Neural cell (in vitro differentiated cells): ENCODE measurements at regions not wholly inside any gene's neighbourhood (a gene's known extent, or its start where the extent isn't known, plus 50 kb on each side); places are given as distances from the start of the nearest gene placed in this dataset.
"Not testable (repeated sequence)": the region's sequence is repeated elsewhere in the genome, so short reads cannot be mapped to it uniquely, and the experiment has no call there.

Source experiments
- H2AFZ ChIP-seq: fragments of 200-600, 300-800 bp; sonication (generic), shearing (Covaris generic); 2 replicates; pipeline ENCODE4 v1.6.0; 2014; ENCODE audit warnings: low read depth, mild to moderate bottlenecking, antibody characterized with exemption, low read length, moderate library complexity
- H3F3A ChIP-seq: fragments of 200-600 bp; shearing (Covaris generic); 2 replicates; pipeline ENCODE4 v1.6.1; 2016; ENCODE audit warnings: mild to moderate bottlenecking, moderate library complexity, mixed read lengths, antibody characterized with exemption, low read length; ENCODE audit not compliant: insufficient read depth, poor library complexity, severe bottlenecking
- H3K27ac ChIP-seq: fragments of 200-600, 300-800 bp; sonication (generic), shearing (Covaris generic); 2 replicates; pipeline ENCODE4 v1.5.1; 2014; ENCODE audit warnings: mild to moderate bottlenecking, low read length, moderate library complexity
- H3K27me3 ChIP-seq: fragments of 300-800, 200-600 bp; sonication (generic), shearing (Covaris generic); 2 replicates; pipeline ENCODE4 v1.6.0; 2014; ENCODE audit warnings: mild to moderate bottlenecking, low read depth, low read length, moderate library complexity; ENCODE audit not compliant: insufficient read depth
- H3K36me3 ChIP-seq: fragments of 300-800, 200-600 bp; sonication (generic), shearing (Covaris generic); 2 replicates; pipeline ENCODE4 v1.5.1; 2014; ENCODE audit warnings: mild to moderate bottlenecking, antibody characterized with exemption, low read length, moderate library complexity; ENCODE audit not compliant: insufficient read depth
- H3K4me2 ChIP-seq: fragments of 300-800, 200-600 bp; sonication (generic), shearing (Covaris generic); 2 replicates; pipeline ENCODE4 v1.6.0; 2014; ENCODE audit warnings: mild to moderate bottlenecking, low read length
- H3K4me3 ChIP-seq: fragments of 300-800, 200-600 bp; sonication (generic), shearing (Covaris generic); 2 replicates; pipeline ENCODE4 v1.5.1; 2014; ENCODE audit warnings: mild to moderate bottlenecking, low read length, moderate library complexity
- H3K79me2 ChIP-seq: fragments of 200-600 bp; shearing (Covaris generic); replicated peaks from 2 replicates; pipeline ENCODE4 v1.6.0; 2014; ENCODE audit warnings: mild to moderate bottlenecking, low read length, moderate library complexity; ENCODE audit not compliant: insufficient read depth
- H3K9ac ChIP-seq: fragments of 300-800, 200-600 bp; sonication (generic), shearing (Covaris generic); 2 replicates; pipeline ENCODE4 v1.6.1; 2016; ENCODE audit warnings: mild to moderate bottlenecking, low read length, mixed read lengths
- H3K9me2 ChIP-seq: fragments of 200-600 bp; shearing (Covaris generic); 2 replicates; pipeline ENCODE4 v1.6.1; 2016; ENCODE audit warnings: mild to moderate bottlenecking, low read length, mixed read lengths; ENCODE audit not compliant: insufficient read depth
- H3K9me3 ChIP-seq: fragments of 200-600, 300-800 bp; sonication (generic), shearing (Covaris generic); 2 replicates; pipeline ENCODE4 v1.6.1; 2016; ENCODE audit warnings: mild to moderate bottlenecking, mixed run types, low read length, moderate library complexity, mixed read lengths
- H4K20me1 ChIP-seq: fragments of 200-600 bp; shearing (Covaris generic); 2 replicates; pipeline ENCODE4 v1.6.1; 2016; ENCODE audit warnings: mild to moderate bottlenecking, mixed run types; ENCODE audit not compliant: insufficient read depth
- EP300 ChIP-seq: fragments of 450-650 bp; conservative IDR thresholded peaks from 2 replicates; pipeline ENCODE4 v1.6.1; 2014; ENCODE audit warnings: antibody characterized with exemption, mild to moderate bottlenecking, moderate library complexity; ENCODE audit not compliant: poor library complexity, severe bottlenecking
- EZH2 ChIP-seq: fragments of 200-600, 300-800 bp; shearing (Covaris generic), sonication (generic); IDR thresholded peaks from 2 replicates; pipeline ENCODE4 v1.6.1; 2014; ENCODE audit warnings: antibody characterized with exemption, low read length, borderline replicate concordance, mild to moderate bottlenecking; ENCODE audit not compliant: insufficient read depth, poor library complexity, severe bottlenecking
- MXI1 ChIP-seq: fragments of 450-650 bp; conservative IDR thresholded peaks from 2 replicates; pipeline ENCODE4 v1.6.1; 2014; ENCODE audit warnings: antibody characterized with exemption, mild to moderate bottlenecking; ENCODE audit not compliant: poor library complexity, severe bottlenecking
- POLR2AphosphoS5 ChIP-seq: IDR thresholded peaks from 2 replicates; pipeline ENCODE4 v1.6.1; 2012
- RAD21 ChIP-seq: fragments of 450-650 bp; conservative IDR thresholded peaks from 2 replicates; pipeline ENCODE4 v1.6.1; 2014; ENCODE audit warnings: antibody characterized with exemption, mild to moderate bottlenecking, moderate library complexity
- SMC3 ChIP-seq: fragments of 450-650 bp; conservative IDR thresholded peaks from 2 replicates; pipeline ENCODE4 v1.6.1; 2014; ENCODE audit warnings: antibody characterized with exemption, mild to moderate bottlenecking, moderate library complexity; ENCODE audit not compliant: poor library complexity
- TAF1 ChIP-seq: IDR thresholded peaks from 2 replicates; pipeline ENCODE4 v1.6.1; 2012; ENCODE audit warnings: low read depth
- TF ChIP-seq, protein P1 (sequence below): fragments of 450-650 bp; IDR thresholded peaks from 2 replicates; pipeline ENCODE4 v1.5.1; 2014; ENCODE audit warnings: antibody characterized with exemption, mild to moderate bottlenecking, moderate library complexity; ENCODE audit not compliant: poor library complexity, severe bottlenecking
- TF ChIP-seq, protein P2 (sequence below): IDR thresholded peaks from 2 replicates; pipeline ENCODE4 v1.6.1; 2012; ENCODE audit warnings: borderline replicate concordance

DNA sequence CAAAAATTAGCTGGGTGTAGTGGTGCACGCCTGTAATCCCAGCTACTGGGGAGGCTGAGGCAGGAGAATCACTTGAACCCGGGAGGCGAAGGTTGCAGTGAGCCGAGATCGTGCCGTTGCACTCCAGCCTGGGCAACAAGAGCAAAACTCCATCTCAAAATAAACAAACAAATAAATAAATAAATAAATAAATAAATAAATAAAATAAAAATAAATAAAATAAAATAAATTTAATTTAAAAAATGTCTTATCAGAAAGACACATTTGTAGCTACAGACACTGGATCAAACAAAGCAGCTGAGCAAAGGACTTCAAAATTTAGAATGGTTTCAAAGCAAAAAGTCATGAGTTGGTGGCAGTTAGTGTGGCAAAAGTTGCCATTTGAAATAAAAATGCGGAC, 158.2 kb upstream of the EPB41L3 start:
- not testable (repeated sequence) for H4K20me1 ChIP-seq, H3K79me2 ChIP-seq, H2AFZ ChIP-seq, H3K27ac ChIP-seq, H3K4me3 ChIP-seq, H3F3A ChIP-seq, H3K36me3 ChIP-seq, H3K27me3 ChIP-seq, H3K9ac ChIP-seq, H3K4me2 ChIP-seq, H3K9me2 ChIP-seq, H3K9me3 ChIP-seq

DNA sequence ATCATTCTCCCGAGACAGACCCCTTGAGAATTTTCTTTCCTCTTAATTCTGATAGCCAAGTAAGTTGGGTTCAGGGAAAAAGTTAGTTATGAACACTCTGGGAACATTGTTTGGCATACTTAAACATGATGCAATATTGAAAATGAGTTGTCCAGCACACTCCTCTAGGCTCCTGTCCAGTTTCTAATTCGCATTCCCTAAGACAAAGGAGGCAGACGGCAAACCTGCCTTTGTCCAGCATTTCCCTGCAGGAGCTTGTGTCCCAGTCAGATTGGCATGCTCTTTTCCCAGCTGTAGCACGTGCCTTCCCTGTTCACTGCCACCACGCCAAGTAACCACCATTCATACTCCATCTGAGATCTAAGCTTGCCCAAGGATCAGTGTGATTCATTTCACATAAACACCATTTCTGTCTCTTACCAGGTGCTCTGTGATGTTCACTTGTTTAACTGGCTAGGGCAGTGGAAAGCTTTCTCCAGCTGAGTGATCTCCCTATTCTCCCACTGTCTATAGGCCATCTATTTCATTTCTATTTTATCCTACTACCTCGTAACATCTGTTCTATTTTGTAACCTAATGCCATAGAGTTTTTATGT, 150.0 kb upstream of the EPB41L3 start:
- Histone ChIP-seq H3K9me2 (no peaks in the 10 kb centered on the region), H2AFZ (no peak overlapping the region), H3K9ac (no peak overlapping the region), H4K20me1 (no peaks in the 10 kb centered on the region), H3F3A (no peaks in the 10 kb centered on the region), H3K79me2 (no peaks in the 10 kb centered on the region), H3K4me3 (no peak overlapping the region), H3K4me2 (no peak overlapping the region), H3K27me3 (no peaks in the 10 kb centered on the region), H3K27ac (no peak overlapping the region), H3K36me3 (no peaks in the 10 kb centered on the region), H3K9me3 (no peaks in the 10 kb centered on the region)
- TF ChIP-seq MXI1 = no peak
- TF ChIP-seq POLR2AphosphoS5 = no peak
- TF ChIP-seq RAD21 = no peak
- TF ChIP-seq, protein P1, sequence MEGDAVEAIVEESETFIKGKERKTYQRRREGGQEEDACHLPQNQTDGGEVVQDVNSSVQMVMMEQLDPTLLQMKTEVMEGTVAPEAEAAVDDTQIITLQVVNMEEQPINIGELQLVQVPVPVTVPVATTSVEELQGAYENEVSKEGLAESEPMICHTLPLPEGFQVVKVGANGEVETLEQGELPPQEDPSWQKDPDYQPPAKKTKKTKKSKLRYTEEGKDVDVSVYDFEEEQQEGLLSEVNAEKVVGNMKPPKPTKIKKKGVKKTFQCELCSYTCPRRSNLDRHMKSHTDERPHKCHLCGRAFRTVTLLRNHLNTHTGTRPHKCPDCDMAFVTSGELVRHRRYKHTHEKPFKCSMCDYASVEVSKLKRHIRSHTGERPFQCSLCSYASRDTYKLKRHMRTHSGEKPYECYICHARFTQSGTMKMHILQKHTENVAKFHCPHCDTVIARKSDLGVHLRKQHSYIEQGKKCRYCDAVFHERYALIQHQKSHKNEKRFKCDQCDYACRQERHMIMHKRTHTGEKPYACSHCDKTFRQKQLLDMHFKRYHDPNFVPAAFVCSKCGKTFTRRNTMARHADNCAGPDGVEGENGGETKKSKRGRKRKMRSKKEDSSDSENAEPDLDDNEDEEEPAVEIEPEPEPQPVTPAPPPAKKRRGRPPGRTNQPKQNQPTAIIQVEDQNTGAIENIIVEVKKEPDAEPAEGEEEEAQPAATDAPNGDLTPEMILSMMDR = no peak
- no peak for TF ChIP-seq TAF1

DNA sequence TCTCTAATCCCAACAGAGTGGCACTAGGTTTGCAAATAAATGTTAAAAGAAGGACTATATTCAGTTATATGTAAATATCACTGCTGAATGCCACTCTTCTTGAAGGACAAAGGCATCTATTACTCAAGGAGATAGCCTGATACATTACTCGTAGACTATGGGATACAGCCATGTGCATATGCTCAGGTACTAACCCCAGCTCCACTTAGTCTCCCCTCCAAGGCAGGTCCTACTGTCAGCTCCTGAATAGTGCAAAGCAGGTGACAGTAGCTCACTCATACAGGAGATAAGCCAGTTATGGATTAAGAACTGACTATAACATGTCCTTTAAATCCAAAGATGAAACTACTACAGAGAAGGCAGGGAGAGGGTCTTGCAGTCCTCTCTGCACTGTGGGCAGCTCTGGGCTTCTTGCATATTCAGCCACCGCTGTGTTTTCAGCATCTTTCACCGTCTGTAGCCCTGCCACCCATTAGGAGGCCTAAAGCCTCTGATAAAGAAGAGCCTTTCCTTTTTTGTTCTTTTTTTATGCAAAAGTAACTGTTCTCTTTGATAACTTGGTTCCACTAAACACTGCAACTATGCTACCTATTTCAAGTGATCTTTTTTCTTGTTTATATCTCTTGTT, 135.1 kb upstream of the EPB41L3 start:
- Histone ChIP-seq H3K27ac (no peak overlapping the region), H2AFZ (no peak overlapping the region), H3K4me2 (no peak overlapping the region), H3K79me2 (no peaks in the 10 kb centered on the region), H3K4me3 (no peak overlapping the region), H3K36me3 (no peaks in the 10 kb centered on the region), H3K9me3 (no peaks in the 10 kb centered on the region), H3K9me2 (no peaks in the 10 kb centered on the region), H3F3A (no peaks in the 10 kb centered on the region), H3K27me3 (no peaks in the 10 kb centered on the region), H4K20me1 (no peaks in the 10 kb centered on the region), H3K9ac (no peak overlapping the region)
- no peak for TF ChIP-seq TAF1
- TF ChIP-seq, protein P2, sequence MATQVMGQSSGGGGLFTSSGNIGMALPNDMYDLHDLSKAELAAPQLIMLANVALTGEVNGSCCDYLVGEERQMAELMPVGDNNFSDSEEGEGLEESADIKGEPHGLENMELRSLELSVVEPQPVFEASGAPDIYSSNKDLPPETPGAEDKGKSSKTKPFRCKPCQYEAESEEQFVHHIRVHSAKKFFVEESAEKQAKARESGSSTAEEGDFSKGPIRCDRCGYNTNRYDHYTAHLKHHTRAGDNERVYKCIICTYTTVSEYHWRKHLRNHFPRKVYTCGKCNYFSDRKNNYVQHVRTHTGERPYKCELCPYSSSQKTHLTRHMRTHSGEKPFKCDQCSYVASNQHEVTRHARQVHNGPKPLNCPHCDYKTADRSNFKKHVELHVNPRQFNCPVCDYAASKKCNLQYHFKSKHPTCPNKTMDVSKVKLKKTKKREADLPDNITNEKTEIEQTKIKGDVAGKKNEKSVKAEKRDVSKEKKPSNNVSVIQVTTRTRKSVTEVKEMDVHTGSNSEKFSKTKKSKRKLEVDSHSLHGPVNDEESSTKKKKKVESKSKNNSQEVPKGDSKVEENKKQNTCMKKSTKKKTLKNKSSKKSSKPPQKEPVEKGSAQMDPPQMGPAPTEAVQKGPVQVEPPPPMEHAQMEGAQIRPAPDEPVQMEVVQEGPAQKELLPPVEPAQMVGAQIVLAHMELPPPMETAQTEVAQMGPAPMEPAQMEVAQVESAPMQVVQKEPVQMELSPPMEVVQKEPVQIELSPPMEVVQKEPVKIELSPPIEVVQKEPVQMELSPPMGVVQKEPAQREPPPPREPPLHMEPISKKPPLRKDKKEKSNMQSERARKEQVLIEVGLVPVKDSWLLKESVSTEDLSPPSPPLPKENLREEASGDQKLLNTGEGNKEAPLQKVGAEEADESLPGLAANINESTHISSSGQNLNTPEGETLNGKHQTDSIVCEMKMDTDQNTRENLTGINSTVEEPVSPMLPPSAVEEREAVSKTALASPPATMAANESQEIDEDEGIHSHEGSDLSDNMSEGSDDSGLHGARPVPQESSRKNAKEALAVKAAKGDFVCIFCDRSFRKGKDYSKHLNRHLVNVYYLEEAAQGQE = no peak
- TF ChIP-seq, protein P1 = no peak
- TF ChIP-seq RAD21 = no peak
- TF ChIP-seq EZH2 = no peak
- no peak for TF ChIP-seq EP300
- no peak for TF ChIP-seq MXI1
- TF ChIP-seq SMC3 = no peak
- no peak for TF ChIP-seq POLR2AphosphoS5
